H1 (cell line): ENCODE measurements at regions not wholly inside any gene's neighbourhood (a gene's known extent, or its start where the extent isn't known, plus 50 kb on each side); places are given as distances from the start of the nearest gene placed in this dataset.

Source experiments
- CTCF ChIA-PET: fragments of 300-600 bp; sonication (Branson Sonifier 250); formaldehyde crosslinking; loops from one replicate; lab custom pipeline; 2021; ENCODE audit not compliant: partially characterized antibody; lab: Charles Lee
- POLR2A ChIA-PET: fragments of 300-600 bp; sonication (Branson Sonifier 250); formaldehyde crosslinking; loops from one replicate; lab custom pipeline; 2021; ENCODE audit warnings: inconsistent platforms; ENCODE audit not compliant: partially characterized antibody; lab: Charles Lee
- DNase-seq, 2 experiments: peaks; one replicate each; pipeline versions ENCODE4 v3.0.0 to v3.0.0-alpha.2; 2010 to 2022; ENCODE audit warnings: low spot score in 2 of 2, low read depth in 1 of 2, mixed read lengths in 1 of 2
- FAIRE-seq: peaks from 2 replicates; lab custom pipeline; 2011; peaks lifted over from hg19 to GRCh38; lab: Jason Lieb, UNC
- H2AFZ ChIP-seq: 2 replicates; pipeline ENCODE4 v1.8.1; 2012; ENCODE audit warnings: low read length, inconsistent platforms
- H2AK5ac ChIP-seq: 2 replicates; pipeline ENCODE4 v1.6.1; 2013; ENCODE audit warnings: low read depth, low read length
- H2BK120ac ChIP-seq: replicated peaks from 2 replicates; pipeline ENCODE3; 2013; ENCODE audit warnings: low read depth, low read length, inconsistent platforms
- H2BK12ac ChIP-seq: 2 replicates; pipeline ENCODE4 v1.6.1; 2013; ENCODE audit warnings: low read depth, low read length
- H2BK15ac ChIP-seq: 2 replicates; pipeline ENCODE4 v1.6.1; 2013; ENCODE audit warnings: low read length
- H2BK20ac ChIP-seq: 2 replicates; pipeline ENCODE4 v1.6.1; 2013; ENCODE audit warnings: low read length
- H2BK5ac ChIP-seq: 2 replicates; pipeline ENCODE4 v1.6.1; 2013; ENCODE audit warnings: low read depth, low read length
- H3K14ac ChIP-seq: 2 replicates; pipeline ENCODE4 v1.6.1; 2013; ENCODE audit warnings: inconsistent platforms; ENCODE audit not compliant: insufficient read length
- H3K18ac ChIP-seq: 2 replicates; pipeline ENCODE4 v1.6.1; 2013; ENCODE audit warnings: low read length; ENCODE audit errors: extremely low read depth
- H3K23ac ChIP-seq: 2 replicates; pipeline ENCODE4 v1.6.1; 2013; ENCODE audit warnings: inconsistent platforms; ENCODE audit not compliant: insufficient read length
- H3K23me2 ChIP-seq: 2 replicates; pipeline ENCODE4 v1.6.1; 2013; ENCODE audit warnings: low read depth, low read length
- H3K27ac ChIP-seq: 2 replicates; pipeline ENCODE4 v1.6.1; 2011; ENCODE audit warnings: low read depth, low read length, inconsistent platforms
- H3K27me3 ChIP-seq, 4 experiments: replicated peaks in 1 of 4; 1 replicate in 1 of 4; 2 replicates in 3 of 4; pipeline versions ENCODE4 v1.6.1 to v1.8.1; 2011 to 2013; ENCODE audit warnings: low read length in 3 of 4, mild to moderate bottlenecking in 3 of 4, inconsistent platforms in 2 of 4, mixed read lengths in 2 of 4, moderate library complexity in 1 of 4; ENCODE audit not compliant: control insufficient read depth in 3 of 4, insufficient read depth in 3 of 4; ENCODE audit errors: extremely low read depth in 1 of 4
- H3K36me3 ChIP-seq, 4 experiments: 2 replicates each; pipeline versions ENCODE4 v1.6.1 to v1.8.1; 2011 to 2013; ENCODE audit warnings: mild to moderate bottlenecking in 4 of 4, low read length in 3 of 4, moderate library complexity in 2 of 4, control low read depth in 1 of 4, inconsistent platforms in 1 of 4; ENCODE audit not compliant: insufficient read depth in 4 of 4, control insufficient read depth in 2 of 4
- H3K4ac ChIP-seq: replicated peaks from 2 replicates; pipeline ENCODE3; 2013; ENCODE audit warnings: low read length, low read depth, mixed read lengths, inconsistent platforms; ENCODE audit not compliant: insufficient read length
- H3K4me1 ChIP-seq, 4 experiments: replicated peaks in 1 of 4; 1 replicate in 1 of 4; 2 replicates in 3 of 4; pipeline versions ENCODE4 v1.6.1 to v1.8.1; 2011 to 2013; ENCODE audit warnings: low read length in 3 of 4, inconsistent platforms in 2 of 4, mixed read lengths in 1 of 4; ENCODE audit not compliant: insufficient read depth in 4 of 4, control insufficient read depth in 3 of 4
- H3K4me2 ChIP-seq, 2 experiments: 2 replicates each; pipeline versions ENCODE4 v1.6.1 to v1.8.1; 2011 to 2013; ENCODE audit warnings: low read depth in 2 of 2, low read length in 2 of 2, control low read depth in 1 of 2, inconsistent platforms in 1 of 2, mild to moderate bottlenecking in 1 of 2; ENCODE audit not compliant: insufficient read depth in 1 of 2
- H3K4me3 ChIP-seq, 4 experiments: fragments of 200-600, 300-600 bp in 1 of 4; sonication (generic), shearing (Covaris generic), sonication (Bioruptor Twin) in 1 of 4; 2 replicates each; pipeline versions ENCODE4 v1.5.1 to v1.8.1; 2011 to 2016; ENCODE audit warnings: low read length in 4 of 4, low read depth in 3 of 4, control low read depth in 2 of 4, inconsistent platforms in 2 of 4, mild to moderate bottlenecking in 2 of 4, mixed read lengths in 1 of 4, moderate library complexity in 1 of 4; ENCODE audit not compliant: insufficient read depth in 2 of 4; ENCODE audit errors: extremely low read depth in 1 of 4
- H3K56ac ChIP-seq: replicated peaks from 2 replicates; pipeline ENCODE3; 2013; ENCODE audit warnings: low read depth, mild to moderate bottlenecking, mixed read lengths, low read length, inconsistent platforms; ENCODE audit not compliant: insufficient read length
- H3K79me1 ChIP-seq: 2 replicates; pipeline ENCODE4 v1.6.1; 2013; ENCODE audit warnings: low read depth, low read length, control low read depth
- H3K79me2 ChIP-seq, 2 experiments: 2 replicates each; pipeline versions ENCODE4 v1.6.1 to v1.8.1; 2012 to 2013; ENCODE audit warnings: low read length in 2 of 2, mild to moderate bottlenecking in 2 of 2, inconsistent platforms in 1 of 2; ENCODE audit not compliant: insufficient read depth in 2 of 2, control insufficient read depth in 1 of 2
- H3K9ac ChIP-seq, 4 experiments: replicated peaks in 1 of 4; 1 replicate in 1 of 4; 2 replicates in 3 of 4; pipeline versions ENCODE4 v1.6.1 to v1.8.1; 2011 to 2013; ENCODE audit warnings: low read depth in 3 of 4, low read length in 3 of 4, control low read depth in 2 of 4, mild to moderate bottlenecking in 2 of 4, moderate library complexity in 2 of 4, inconsistent platforms in 1 of 4; ENCODE audit errors: extremely low read depth in 1 of 4
- H3K9me3 ChIP-seq, 2 experiments: 2 replicates each; pipeline versions ENCODE4 v1.6.1 to v1.8.1; 2012 to 2013; ENCODE audit warnings: mild to moderate bottlenecking in 2 of 2, moderate library complexity in 2 of 2, control low read depth in 1 of 2, inconsistent platforms in 1 of 2, low read depth in 1 of 2, low read length in 1 of 2, mixed read lengths in 1 of 2; ENCODE audit not compliant: insufficient read depth in 2 of 2
- H4K20me1 ChIP-seq, 2 experiments: replicated peaks in 1 of 2; 2 replicates each; pipeline versions ENCODE3 to v1.8.1; 2011 to 2013; ENCODE audit warnings: inconsistent platforms in 2 of 2, low read length in 2 of 2, mild to moderate bottlenecking in 1 of 2; ENCODE audit not compliant: insufficient read depth in 2 of 2, control insufficient read depth in 1 of 2
- H4K5ac ChIP-seq: 2 replicates; pipeline ENCODE4 v1.6.1; 2013; ENCODE audit warnings: low read length, low read depth, mixed read lengths, inconsistent platforms; ENCODE audit not compliant: insufficient read length
- H4K8ac ChIP-seq: 2 replicates; pipeline ENCODE4 v1.8.0; 2013; ENCODE audit warnings: mild to moderate bottlenecking, moderate library complexity, low read length, inconsistent platforms; ENCODE audit not compliant: insufficient read depth; ENCODE audit errors: extremely low read depth
- H4K91ac ChIP-seq: replicated peaks from 2 replicates; pipeline ENCODE3; 2013; ENCODE audit warnings: low read length, mixed read lengths, inconsistent platforms; ENCODE audit not compliant: insufficient read length
- HDAC6 ChIP-seq: IDR thresholded peaks from one replicate; pipeline ENCODE4 v1.7.1; 2012; ENCODE audit warnings: low read depth, mild to moderate bottlenecking, inconsistent platforms, low read length, moderate library complexity
- WGBS, 2 experiments: shearing (Covaris generic) in 1 of 2; methylation state at CpG; one replicate each; pipeline versions ENCODE4 v1.1.6 to v1.1.7; 2013 to 2015; ENCODE audit warnings: low lambda C conversion rate in 2 of 2, mixed read lengths in 2 of 2, inconsistent platforms in 1 of 2, low coverage in 1 of 2, missing lambda C conversion rate in 1 of 2; ENCODE audit not compliant: insufficient replicate concordance in 2 of 2, insufficient coverage in 1 of 2, insufficient read length in 1 of 2; ENCODE audit errors: extremely low coverage in 1 of 2, missing lambda C conversion rate in 1 of 2; 5-methylcytosine and 5-hydroxymethylcytosine counted together

- Histone ChIP-seq H3K56ac (no peak overlapping the region), H3K14ac (no peak overlapping the region), H3K27ac (no peak overlapping the region), H2AFZ (no peak overlapping the region), H3K23me2 (no peaks in the 10 kb centered on the region), H3K18ac (no peak overlapping the region), H4K91ac (no peak overlapping the region), H4K8ac (no peak overlapping the region), H3K79me2 (no peaks in the 10 kb centered on the region), H2BK20ac (no peak overlapping the region), H3K4me2 (no peak overlapping the region), H3K4me1 (no peaks in the 10 kb centered on the region; a peak in 2 of 7 replicates), H2AK5ac (no peak overlapping the region), H3K4me3 (no peak overlapping the region), H3K36me3 (no peaks in the 10 kb centered on the region), H3K9ac (no peak overlapping the region), H2BK12ac (no peak overlapping the region), H2BK120ac (no peak overlapping the region), H2BK15ac (no peak overlapping the region), H3K23ac (no peak overlapping the region), H3K27me3 (no peaks in the 10 kb centered on the region), H2BK5ac (no peak overlapping the region), H3K9me3 (no peaks in the 10 kb centered on the region), H3K79me1 (no peaks in the 10 kb centered on the region), H3K4ac (no peak overlapping the region), H4K20me1 (no peaks in the 10 kb centered on the region), H4K5ac (no peak overlapping the region)
- ChIA-PET CTCF (interaction anchor here (0.6 to 1.8 kb wide), 5 partner anchors 14 to 269 kb away, joined by 3 to 4 read pairs (median 3); no protein-coding TSS in a partner anchor), POLR2A (no interaction called here)
- no peak for DNase-seq
- no peak for TF ChIP-seq HDAC6
- WGBS, 2 experiments: 91% methylated on average over 9 of the region's 9 CpGs; no CpG with 5 or more reads in 1 of the 2 experiments
- FAIRE-seq: no peak
These were observed 74.7 kb downstream of the COPS8 start for GRCh38 chr2:237160271-237160919.
